HG03060 (cell line): ENCODE measurements at regions not wholly inside any gene's neighbourhood (a gene's known extent, or its start where the extent isn't known, plus 50 kb on each side); places are given as distances from the start of the nearest gene placed in this dataset.

Experiments used
- ATAC-seq: cut with Tn5 transposase; IDR thresholded peaks from one replicate; pipeline ENCODE4 v1.9.1; 2021; ENCODE audit warnings: low read depth, moderate number of reproducible peaks; ENCODE audit not compliant: unreplicated experiment

DNA sequence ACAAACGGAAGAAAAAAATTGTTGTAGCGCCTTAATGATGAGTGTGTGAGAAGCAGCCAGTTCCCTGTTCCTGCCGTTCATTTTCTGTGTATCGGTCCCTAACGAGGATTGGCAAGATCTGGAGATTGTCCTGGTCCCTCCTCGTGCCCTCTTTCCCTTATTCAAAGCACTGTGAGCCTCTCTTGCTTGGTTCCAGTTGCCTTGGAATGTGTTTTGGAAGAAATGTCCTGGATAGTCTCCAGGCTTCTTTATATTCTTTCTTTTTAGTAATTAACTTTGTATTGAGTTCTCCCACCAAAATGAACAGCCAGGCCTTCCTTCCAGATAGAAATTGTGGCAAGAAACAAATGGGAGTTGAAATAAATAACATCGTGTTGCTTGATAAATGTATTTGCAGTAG, 348.3 kb downstream of the CDH26 start:
- ATAC-seq: no peak

DNA sequence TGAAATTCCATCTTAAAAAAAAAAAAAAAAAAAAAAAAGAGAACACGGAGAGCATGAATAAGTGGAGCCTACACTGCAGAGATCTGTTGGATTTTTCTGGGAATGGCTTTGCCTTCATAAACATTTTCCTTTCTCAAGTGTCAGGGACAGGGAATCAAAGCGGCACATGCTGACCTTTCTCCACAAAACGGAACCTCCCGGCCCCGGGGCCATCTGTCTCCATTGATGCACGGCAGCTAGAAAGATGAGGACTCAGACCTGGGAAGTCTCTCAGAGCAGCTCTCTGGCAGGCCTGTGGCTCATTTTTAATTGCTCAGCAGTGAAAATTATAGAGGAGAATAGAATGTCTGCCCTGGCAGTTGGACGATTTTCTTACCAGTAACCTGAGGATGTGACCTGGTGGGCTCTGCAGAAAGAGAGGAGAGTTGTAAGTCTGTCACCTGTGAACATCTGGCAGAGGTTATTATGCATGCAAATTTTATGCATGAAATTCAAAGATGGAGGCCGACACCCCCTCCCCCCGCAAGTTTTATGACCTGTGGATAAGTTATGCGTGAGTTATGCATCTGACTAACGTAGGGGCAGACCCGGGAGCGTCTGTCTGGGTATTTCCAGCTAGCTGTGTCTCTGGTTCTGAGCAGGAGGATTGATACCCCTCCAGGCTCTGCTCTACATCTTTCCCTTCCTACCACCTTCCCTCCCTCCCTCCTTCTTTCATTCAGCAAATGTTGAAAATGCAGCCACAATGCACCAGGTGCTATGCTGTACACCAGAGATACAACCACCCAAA, 352.5 kb downstream of the CDH26 start:
- ATAC-seq: no peak

DNA sequence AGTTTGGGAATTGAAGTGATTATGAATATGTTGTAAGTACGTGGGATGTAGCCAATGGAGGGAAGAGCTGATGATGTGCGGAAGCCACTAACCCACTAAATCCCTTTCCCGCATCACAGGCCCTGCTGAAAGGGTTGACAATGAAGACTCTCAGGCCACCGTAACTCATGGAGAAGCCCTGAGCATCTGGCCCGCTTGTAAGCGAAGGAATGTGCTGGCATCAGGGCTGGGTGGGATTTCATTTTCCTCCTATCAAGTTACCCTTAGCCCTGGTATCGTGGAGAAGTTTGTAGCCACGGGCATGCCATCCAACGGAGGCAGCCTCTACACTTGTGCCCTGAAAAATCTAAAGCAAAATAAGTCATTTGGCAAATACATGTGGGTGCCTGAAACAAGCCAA, 355.0 kb downstream of the CDH26 start:
- no peak for ATAC-seq

DNA sequence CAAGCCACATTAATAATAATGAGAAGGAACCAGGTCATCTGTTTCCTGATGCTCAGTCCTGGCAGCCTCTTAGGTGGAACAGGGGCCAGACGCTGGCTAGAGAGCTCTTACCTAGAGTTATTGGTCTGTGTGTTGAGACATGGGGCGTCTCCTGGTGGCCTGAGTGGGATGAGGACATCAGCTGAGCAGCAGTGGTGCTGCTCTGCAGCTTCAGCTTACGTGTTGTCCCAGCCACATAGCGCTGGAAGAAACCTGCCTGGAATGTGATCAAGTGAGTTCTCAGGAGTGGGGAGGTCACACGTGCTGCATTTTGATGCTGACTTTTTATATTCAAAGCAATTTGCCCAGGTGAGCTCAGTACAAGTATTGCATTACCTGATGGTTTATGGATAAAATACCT, 355.4 kb downstream of the CDH26 start:
- ATAC-seq: no peak

DNA sequence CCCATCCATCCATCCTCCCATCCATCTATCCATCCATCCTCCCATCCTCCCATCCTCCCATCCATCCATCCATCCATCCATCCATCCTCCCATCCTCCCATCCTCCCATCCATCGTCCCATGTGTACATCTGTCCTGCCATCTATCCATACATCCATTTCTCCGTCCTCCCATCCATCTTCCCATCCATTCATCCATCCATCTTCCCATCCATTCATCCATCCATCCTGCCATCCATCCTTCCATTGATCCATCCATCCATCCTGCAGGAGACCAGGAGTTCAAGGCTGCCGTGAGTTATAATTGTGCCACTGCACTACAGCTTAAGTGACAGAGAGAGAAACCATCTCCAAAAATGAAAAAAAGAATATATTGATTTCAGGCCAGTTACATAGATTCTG, 356.5 kb downstream of the CDH26 start:
- no peak for ATAC-seq

DNA sequence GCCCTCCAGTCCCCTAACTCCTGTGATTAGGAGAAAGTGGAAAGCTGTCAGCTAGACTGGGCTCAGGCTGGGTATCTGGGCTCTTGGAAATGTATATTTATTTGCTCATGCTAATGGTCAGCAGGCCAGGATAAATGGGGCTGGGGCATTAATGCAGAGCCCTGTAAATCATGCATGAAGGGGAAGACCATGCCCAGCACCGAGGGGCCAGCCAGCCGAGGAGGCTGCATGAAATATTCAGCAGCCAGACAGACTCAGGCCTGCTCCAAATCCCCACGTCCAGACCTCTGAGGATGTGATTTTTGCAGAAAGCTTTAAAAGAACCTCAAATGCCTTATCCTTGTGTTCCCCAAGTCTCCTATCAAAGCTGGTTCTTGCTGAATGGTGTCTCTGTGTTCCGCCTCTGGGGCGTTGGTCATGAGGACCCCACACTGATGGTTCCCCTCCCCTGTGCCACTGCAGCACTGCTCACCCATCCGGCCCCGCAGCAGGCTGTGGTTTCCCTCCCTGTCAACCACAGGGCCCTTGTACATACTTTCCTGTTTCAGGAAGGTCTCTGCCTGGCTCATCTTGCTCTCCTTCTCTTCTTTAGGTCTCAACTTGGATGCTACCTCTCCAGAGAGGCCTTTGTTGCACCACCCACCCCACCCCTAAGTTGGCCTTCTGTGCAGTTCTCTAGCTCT, 358.4 kb downstream of the CDH26 start:
- no peak for ATAC-seq

DNA sequence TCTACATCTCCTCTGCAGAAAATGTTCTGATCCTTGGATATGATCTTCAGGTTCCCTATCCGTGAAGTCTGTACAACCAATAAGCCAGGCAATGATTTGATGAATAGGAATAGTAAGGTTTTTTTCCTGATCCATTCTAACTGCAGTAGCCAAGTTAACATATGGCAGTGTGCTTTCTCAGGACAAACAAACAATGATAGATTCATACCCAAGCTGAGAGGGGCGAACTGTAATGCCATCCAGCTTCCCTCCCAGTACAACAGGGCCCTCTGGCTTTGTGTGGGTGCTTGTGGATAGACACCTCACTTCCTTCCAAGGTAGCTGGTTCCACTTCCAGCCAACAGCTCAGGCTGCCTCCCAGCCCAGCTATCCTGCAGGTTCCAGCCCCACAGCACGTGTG, 359.2 kb downstream of the CDH26 start:
- ATAC-seq: no peak

DNA sequence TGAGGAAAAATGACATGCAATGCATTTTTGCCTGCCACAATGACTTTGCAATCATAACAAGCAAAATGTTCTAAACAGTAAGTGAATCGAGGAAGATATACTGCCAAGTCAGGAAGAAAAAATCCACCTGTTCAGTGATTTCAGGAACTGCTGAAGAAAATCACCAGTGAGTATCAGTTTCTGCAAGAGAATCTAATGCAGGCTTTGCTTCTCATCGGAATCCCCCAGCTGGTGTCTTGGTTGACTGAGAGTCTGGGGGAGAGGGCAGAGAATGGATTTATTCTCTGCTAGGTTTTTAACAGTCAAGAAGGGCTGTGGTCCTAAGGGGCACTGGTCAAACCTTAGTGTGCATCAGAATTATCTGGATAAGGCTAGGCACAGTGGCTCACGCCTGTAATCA, 363.4 kb downstream of the CDH26 start:
- no peak for ATAC-seq

DNA sequence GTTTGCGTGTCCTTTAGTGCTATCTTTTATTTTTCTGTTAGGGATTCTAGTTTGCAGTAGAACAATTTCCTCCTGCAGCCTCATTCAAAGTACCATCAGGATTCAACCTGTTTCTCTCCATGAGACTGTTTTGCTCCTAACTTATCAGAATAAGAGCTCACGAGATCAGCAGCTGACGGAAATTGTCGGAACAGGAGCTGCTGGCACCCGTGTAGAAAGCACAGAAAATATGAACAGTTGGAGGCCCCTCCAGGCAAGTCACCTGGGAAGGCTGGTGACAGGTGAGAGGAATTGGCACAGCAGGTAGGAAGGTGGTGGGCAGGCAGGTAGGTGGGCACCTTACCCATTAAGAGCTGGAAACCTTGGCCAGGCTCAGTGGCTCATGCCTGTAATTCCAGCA, 368.6 kb downstream of the CDH26 start:
- ATAC-seq: no peak

DNA sequence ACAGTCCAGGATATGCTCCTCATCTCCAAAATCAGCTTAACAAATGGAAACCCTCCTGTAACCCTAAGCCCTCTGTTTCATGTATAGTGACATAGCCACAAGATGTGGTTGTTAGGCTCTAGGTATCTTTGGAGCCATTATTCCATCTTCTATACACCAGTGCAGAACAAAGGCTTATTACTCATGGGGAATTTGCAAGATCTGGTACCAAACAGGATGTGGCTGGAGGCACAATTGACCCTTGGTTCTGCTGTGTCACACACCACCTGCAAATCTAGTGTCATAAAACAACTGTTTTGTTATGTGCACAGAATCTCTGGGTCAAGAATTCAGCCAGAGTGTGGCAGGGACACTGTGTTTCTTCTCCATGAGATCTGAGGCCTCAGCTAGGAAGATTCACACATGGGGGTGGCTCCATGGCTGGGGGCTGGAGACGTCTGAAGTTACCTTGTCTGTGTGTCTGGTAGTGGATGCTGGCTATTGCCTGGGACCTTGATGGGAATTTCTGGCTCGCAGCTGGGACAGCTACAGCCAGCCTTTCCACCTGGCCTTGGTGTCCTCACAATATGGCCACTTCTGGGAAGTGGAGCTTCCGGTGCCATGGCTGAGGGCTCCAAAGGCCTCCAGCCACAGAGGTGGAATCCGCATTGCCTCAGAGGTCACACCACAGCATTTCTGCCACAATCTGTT, 369.9 kb downstream of the CDH26 start:
- no peak for ATAC-seq

DNA sequence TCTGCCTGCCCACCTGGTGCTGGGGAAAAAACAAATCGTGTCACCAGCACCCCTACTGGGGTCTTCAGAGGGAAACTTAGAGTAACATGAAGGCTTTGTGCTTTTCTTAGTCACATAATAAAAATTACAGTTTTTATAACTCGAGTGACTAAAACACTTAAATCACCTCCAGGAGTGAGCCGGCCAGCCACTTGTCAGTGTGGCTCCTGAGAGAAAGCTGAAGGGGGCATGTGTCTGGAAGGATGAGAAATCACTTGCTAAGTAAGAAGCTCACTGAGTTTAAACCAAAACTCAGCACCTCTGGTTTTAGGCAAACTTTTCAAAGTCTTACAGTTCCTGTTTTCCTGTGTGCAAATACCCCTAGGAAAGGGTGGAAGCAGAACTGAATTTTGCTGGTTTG, 372.2 kb downstream of the CDH26 start:
- no peak for ATAC-seq

DNA sequence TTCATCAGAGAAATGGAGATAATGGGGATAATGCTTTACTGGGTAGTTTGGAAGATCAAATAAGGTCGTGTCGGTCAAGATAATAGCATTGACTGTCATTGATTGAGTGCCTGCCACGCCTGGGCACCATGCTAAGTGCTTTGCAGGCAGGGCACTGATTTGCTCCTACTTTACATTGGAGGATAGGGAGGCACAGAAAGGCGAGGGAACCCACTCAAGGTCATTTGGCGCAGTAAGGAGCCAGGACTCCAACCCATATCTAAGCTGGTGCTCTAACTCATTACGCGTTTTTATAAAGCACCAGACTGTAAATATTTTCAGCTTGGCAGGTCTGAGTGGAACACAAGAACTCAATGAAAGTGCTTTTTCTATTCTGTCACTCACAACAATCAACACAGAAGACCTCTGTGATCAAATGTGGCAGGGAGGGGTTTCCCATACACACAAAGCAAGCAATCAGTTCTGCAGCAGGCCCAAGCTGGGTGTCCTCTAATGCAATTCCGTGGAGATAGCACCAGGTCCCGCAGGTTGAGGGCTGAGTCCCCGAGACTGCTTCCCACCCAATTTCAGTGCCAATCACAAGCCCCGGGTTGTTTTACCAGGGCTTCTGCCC, 373.6 kb downstream of the CDH26 start:
- ATAC-seq: no peak

DNA sequence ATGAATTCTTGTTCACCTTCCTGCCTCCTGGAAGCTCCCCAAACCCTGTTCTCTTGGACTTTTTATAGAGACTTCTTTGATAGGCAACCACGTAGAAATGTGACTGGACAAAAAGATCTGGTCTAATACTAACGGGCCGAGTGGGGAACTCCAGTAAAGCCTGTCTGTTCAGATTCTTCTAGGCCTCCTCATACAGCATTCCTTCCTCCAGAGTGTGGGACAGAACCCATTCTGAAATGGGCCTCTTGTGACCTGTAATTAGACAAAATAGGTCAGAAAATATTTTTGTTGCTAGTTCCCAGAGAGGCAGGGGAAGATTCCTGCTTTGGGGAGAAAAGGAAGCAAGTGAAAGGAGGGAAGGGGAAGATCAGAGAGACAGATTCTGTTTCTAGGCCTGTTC, 374.3 kb downstream of the CDH26 start:
- no peak for ATAC-seq

DNA sequence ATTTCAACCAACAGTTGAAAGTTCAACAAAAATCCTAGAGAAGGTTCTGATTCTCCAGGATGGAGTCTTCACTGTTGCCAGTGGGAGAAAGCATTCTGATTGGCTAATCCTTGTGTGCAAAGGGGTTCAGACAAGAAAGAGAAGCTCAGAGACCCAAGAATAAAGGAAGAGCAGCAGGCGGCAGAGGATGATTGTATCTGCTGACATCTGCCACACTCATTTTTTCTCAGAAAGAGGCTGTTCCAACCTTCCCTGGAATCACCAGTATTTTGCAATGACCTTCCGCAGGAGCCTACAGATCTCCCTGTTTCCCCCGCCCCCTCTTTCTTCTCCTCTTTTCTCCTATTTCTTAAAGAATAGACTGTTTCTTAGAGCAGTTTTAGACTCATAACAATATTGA, 376.7 kb downstream of the CDH26 start:
- no peak for ATAC-seq

DNA sequence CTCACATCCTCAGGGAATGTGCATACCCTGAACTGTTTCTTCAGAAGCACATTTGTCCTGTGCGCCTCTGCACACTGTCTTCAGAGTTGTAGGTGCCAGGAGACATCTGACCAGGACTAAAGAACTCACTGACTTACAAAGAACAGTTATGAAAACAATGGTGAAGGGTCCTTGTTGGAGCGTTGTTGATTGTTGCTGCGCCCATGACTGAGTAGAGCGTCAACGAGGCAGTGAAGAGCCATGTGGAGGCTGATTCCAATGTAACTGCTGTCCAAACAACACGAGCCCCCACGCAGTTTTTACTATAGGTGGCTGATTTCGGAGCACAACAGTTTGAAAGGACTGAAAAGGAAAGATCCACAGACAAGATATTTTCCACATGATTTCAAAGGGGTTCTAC, 380.3 kb downstream of the CDH26 start:
- no peak for ATAC-seq

DNA sequence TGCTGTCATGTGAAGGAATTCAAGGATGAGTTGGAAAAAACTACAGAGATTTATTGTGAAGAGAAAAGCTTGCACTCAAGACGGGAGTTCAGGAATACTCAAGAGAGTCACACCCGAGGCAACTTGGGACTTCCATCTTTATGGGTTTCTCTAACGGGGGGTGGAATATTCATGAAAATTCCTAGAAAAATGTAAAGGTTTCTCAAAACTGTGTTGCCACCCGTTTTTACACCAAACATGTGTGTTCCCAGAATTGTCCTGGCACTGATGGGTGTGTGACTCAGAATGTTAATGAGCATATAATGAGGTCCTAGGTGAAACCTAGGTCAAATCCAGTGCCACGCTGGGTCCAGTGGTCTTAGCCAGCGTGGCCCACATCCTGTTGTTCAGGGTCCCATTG, 381.5 kb downstream of the CDH26 start:
- ATAC-seq: no peak

DNA sequence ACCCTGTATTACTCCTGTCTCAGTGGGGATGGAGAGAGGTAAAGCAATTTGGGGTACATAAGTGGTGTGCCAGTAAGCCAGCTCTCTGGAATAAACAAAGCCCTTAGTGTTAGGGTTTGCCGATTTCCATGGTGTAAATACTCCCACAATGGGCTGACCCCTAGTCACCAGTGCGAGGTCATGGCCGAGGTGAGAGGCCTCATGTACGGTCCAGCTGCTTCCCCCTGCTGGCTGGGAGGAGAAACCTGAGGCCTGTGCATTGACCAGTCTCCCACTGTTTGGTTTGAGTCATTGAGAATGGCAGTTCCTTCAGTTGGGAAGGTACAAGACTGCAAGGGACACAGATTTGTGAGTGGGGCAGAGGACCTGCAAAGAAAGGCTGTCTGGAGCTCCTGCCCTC, 382.0 kb downstream of the CDH26 start:
- ATAC-seq: no peak

DNA sequence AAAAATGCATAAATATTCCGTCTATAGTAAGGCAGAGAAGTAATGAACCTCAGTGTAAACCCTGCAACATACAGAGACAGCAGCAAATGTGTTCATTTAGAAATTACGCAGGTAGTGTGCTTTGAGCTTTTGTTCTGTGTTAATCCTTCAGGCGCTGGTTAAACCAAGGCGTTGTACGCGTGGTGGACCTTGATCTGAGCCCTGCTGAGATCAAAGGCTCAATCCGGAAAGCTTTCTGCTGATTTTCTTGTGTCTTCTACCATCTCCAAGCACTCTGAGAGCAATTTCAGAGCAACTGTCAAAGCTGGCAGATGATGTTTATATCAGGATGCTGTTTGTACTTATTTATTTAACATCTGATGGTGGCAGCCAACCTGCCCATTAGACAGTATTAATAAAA, 382.8 kb downstream of the CDH26 start:
- no peak for ATAC-seq

DNA sequence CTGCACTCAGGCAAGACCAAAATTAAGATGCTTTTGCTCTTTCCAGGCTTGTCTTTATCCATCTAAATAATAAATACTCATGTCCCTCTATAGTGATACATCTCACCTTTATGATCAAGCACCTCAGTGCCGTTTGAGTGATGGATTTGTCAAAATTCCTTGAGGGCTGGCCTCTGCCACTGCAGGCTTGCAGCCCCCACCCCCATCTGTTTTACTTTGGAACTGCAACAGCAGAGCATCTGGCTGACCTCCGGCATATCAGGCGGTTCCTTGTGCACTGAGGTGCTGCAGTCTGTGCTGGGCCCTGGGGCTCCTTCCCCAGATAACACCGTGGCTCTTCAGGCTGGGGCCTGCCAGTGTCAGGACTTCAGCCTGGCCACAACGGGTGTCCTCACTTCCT, 386.9 kb downstream of the CDH26 start:
- no peak for ATAC-seq

DNA sequence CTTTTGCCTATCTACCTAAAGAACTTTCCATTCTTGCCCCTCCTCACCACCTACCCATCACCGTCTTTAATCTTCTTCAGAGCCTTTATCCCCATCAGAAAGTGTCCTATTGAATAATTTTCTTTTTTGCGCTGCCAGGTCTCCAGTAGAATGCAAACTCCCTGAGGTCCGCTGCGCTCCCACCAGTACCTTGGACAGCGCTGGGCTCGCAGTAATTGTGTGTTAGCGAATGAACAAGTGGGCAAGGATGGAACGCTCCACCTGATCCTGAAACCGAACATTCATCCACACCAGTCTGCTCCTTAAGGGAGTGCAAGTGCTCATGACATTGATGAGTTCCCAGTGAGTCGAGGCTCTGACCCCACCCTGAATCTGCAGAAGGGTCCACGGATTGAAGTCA, 391.2 kb downstream of the CDH26 start:
- no peak for ATAC-seq

DNA sequence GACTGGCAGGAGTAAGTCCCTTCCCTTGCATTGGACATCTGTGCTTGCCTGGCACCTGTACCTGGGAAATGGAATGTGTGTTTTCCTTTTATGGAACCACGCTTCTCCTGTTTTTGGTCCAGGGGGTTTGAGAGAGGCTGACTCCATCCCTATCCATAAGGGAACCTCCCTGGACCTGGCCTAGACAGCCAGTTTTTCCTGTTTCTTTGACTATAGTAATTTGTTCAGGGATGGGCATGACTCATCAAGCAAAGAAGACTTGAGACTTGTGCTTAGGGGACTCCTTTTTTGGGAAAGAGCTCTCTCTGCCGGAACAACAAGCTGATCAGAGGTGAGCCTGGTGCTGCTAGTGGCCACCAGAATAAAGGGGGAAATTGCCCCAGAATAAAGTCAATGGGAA, 393.8 kb downstream of the CDH26 start:
- no peak for ATAC-seq
